Neural crest cell (in vitro differentiated cells): ENCODE measurements at regions not wholly inside any gene's neighbourhood (a gene's known extent, or its start where the extent isn't known, plus 50 kb on each side); places are given as distances from the start of the nearest gene placed in this dataset.

Experiments used
- DNase-seq: peaks from one replicate; pipeline ENCODE4 v3.0.0; 2021; ENCODE audit warnings: low read depth, mixed read lengths, low spot score
- H3K27ac Mint-ChIP-seq: one replicate; pipeline ENCODE4 v1.8.0; 2021; ENCODE audit warnings: mild to moderate bottlenecking, mixed read lengths; ENCODE audit not compliant: unreplicated experiment
- H3K27me3 Mint-ChIP-seq: 2 replicates; pipeline ENCODE4 v1.8.0; 2021; ENCODE audit warnings: low read depth, mild to moderate bottlenecking, mixed read lengths
- H3K36me3 Mint-ChIP-seq: 2 replicates; pipeline ENCODE4 v1.8.0; 2021; ENCODE audit warnings: low read depth, mild to moderate bottlenecking, mixed read lengths
- H3K4me1 Mint-ChIP-seq: 2 replicates; pipeline ENCODE4 v1.8.0; 2021; ENCODE audit warnings: mixed read lengths
- H3K4me3 Mint-ChIP-seq: one replicate; pipeline ENCODE4 v1.8.0; 2021; ENCODE audit warnings: mild to moderate bottlenecking, mixed read lengths
- H3K9me3 Mint-ChIP-seq: 2 replicates; pipeline ENCODE4 v1.8.0; 2021; ENCODE audit warnings: mixed read lengths
- CTCF ChIP-seq: fragments of 200-600 bp; sonication (generic); conservative IDR thresholded peaks from 2 replicates; pipeline ENCODE4 v1.5.0; 2021; ENCODE audit warnings: antibody characterized with exemption, mild to moderate bottlenecking

DNA sequence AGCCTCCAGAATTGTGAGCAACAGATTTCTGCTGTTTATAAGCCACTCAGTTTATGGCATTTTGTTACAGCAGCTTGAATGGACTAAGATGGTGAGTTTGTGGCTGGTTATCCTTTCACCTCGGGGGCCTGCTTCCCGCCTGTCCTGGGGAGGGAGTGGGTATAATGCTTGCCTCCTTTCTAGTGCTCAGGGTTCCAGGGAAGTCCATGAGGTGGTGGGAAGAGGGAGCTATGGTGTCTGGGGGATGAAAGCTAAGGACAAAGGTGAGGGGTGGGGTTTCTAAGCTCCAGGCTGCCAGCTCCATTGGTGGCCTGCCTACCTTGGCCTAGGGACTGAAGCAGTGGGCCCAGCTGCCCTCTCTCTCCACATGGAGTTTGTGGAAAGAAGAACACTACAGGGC lies 50.2 kb upstream of the SDK2 start:
- peaks cover 31% of the 10 kb centered on the region for H3K4me1 Mint-ChIP-seq
- DNase-seq = no peak
- peaks cover 2% of the 10 kb centered on the region for H3K27me3 Mint-ChIP-seq
- no peak overlapping the region for H3K4me3 Mint-ChIP-seq
- no peaks in the 10 kb centered on the region for H3K36me3 Mint-ChIP-seq
- no peak for TF ChIP-seq CTCF
- H3K27ac Mint-ChIP-seq = no peak overlapping the region
- H3K9me3 Mint-ChIP-seq = peaks cover 10% of the 10 kb centered on the region

GRCh38 chr17:73695035-73695738 lies 50.9 kb upstream of the SDK2 start:
- H3K9me3 Mint-ChIP-seq = peaks cover 10% of the 10 kb centered on the region
- no peak for DNase-seq
- no peak for TF ChIP-seq CTCF

GRCh38 chr17:73696251-73696650 lies 52.0 kb upstream of the SDK2 start:
- TF ChIP-seq CTCF = no peak
- Mint-ChIP-seq H3K4me1 (peaks cover 21% of the 10 kb centered on the region), H3K9me3 (peaks cover 10% of the 10 kb centered on the region), H3K27ac (no peak overlapping the region), H3K4me3 (no peak overlapping the region), H3K36me3 (no peaks in the 10 kb centered on the region), H3K27me3 (peaks cover 2% of the 10 kb centered on the region)
- no peak for DNase-seq

More at GRCh38 chr17:73695035-73695738, 50.9 kb upstream of the SDK2 start:
- no peak overlapping the region for H3K27ac Mint-ChIP-seq
- H3K4me3 Mint-ChIP-seq = no peak overlapping the region
- H3K36me3 Mint-ChIP-seq = no peaks in the 10 kb centered on the region
- peaks cover 2% of the 10 kb centered on the region for H3K27me3 Mint-ChIP-seq
- H3K4me1 Mint-ChIP-seq = peaks cover 31% of the 10 kb centered on the region

GRCh38 chr17:73697872-73698271 lies 53.6 kb upstream of the SDK2 start:
- peaks cover 13% of the 10 kb centered on the region for H3K9me3 Mint-ChIP-seq
- peaks cover 2% of the 10 kb centered on the region for H3K27me3 Mint-ChIP-seq
- TF ChIP-seq CTCF = peak; percentile 36
- H3K4me3 Mint-ChIP-seq = no peak overlapping the region
- H3K36me3 Mint-ChIP-seq = no peaks in the 10 kb centered on the region
- H3K27ac Mint-ChIP-seq = no peak overlapping the region
- DNase-seq = no peak
- peaks cover 5% of the 10 kb centered on the region for H3K4me1 Mint-ChIP-seq

DNA sequence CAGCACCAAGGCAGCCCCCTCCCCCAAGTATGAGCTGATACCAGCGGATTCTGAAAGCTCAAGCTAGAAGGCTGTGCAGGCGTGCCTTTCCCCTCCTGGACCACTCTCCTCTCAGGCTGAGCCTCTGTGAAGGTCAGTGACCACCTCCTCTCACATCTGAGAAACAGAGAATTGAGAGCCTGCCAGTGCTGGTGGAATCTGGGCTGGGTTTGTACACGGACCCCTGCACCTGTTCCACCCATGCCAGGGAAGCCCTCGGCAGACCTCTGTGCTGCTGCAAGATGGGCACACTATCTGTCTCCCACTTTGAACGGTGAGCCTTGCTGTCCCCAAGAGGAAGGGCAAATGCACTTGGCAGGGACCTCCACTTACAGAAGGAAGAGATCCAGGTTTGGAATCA lies 54.7 kb upstream of the SDK2 start:
- Mint-ChIP-seq H3K4me3 (no peak overlapping the region), H3K4me1 (no peaks in the 10 kb centered on the region), H3K27ac (no peak overlapping the region), H3K36me3 (no peaks in the 10 kb centered on the region), H3K27me3 (peaks cover 2% of the 10 kb centered on the region), H3K9me3 (peaks cover 13% of the 10 kb centered on the region)
- DNase-seq = no peak
- TF ChIP-seq CTCF = no peak
